Activated T-helper 17 cell treated with anti-CD3 and anti-CD28 coated beads, Interleukin-2, amount 50 U/mL, for 72 hours (primary cell): ENCODE measurements at regions not wholly inside any gene's neighbourhood (a gene's known extent, or its start where the extent isn't known, plus 50 kb on each side); places are given as distances from the start of the nearest gene placed in this dataset.

ENCODE experiments used
- ATAC-seq: fragments of 150-1000 bp; cut with Tn5 transposase; replicated peaks from 2 replicates; pipeline ENCODE4 v1.10.0; 2021; ENCODE audit warnings: mild to moderate bottlenecking, moderate library complexity
- H3K27ac Mint-ChIP-seq: one replicate; pipeline ENCODE4 v1.8.0; 2022; ENCODE audit warnings: mixed read lengths
- H3K27me3 Mint-ChIP-seq: one replicate; pipeline ENCODE4 v1.8.0; 2022; ENCODE audit warnings: mixed read lengths
- H3K36me3 Mint-ChIP-seq: one replicate; pipeline ENCODE4 v1.8.0; 2022; ENCODE audit warnings: low read depth, mild to moderate bottlenecking, mixed read lengths
- H3K4me1 Mint-ChIP-seq: one replicate; pipeline ENCODE4 v1.8.0; 2022; ENCODE audit warnings: mixed read lengths
- H3K4me3 Mint-ChIP-seq: one replicate; pipeline ENCODE4 v1.8.0; 2022; ENCODE audit warnings: mild to moderate bottlenecking, mixed read lengths
- H3K9me3 Mint-ChIP-seq: one replicate; pipeline ENCODE4 v1.8.0; 2022; ENCODE audit warnings: mixed read lengths

- no peaks in the 10 kb centered on the region for H3K4me1 Mint-ChIP-seq
- H3K4me3 Mint-ChIP-seq = no peak overlapping the region
- peaks cover 14% of the 10 kb centered on the region for H3K9me3 Mint-ChIP-seq
- no peak overlapping the region for H3K27ac Mint-ChIP-seq
- no peaks in the 10 kb centered on the region for H3K27me3 Mint-ChIP-seq
- no peaks in the 10 kb centered on the region for H3K36me3 Mint-ChIP-seq
- ATAC-seq = no peak
Measured at GRCh38 chr6:93784794-93785693, 365.7 kb upstream of the EPHA7 start.

GRCh38 chr6:93779086-93779841 is 359.9 kb upstream of the EPHA7 start:
- Mint-ChIP-seq H3K4me3 (no peak overlapping the region), H3K27ac (no peak overlapping the region), H3K27me3 (no peaks in the 10 kb centered on the region), H3K36me3 (no peaks in the 10 kb centered on the region), H3K4me1 (no peaks in the 10 kb centered on the region), H3K9me3 (peaks cover 9% of the 10 kb centered on the region)
- no peak for ATAC-seq

- no peaks in the 10 kb centered on the region for H3K36me3 Mint-ChIP-seq
- no peak overlapping the region for H3K27ac Mint-ChIP-seq
- H3K27me3 Mint-ChIP-seq = no peaks in the 10 kb centered on the region
- H3K4me1 Mint-ChIP-seq = no peaks in the 10 kb centered on the region
- ATAC-seq = no peak
- no peak overlapping the region for H3K4me3 Mint-ChIP-seq
- H3K9me3 Mint-ChIP-seq = peaks cover 5% of the 10 kb centered on the region
Measured at GRCh38 chr6:93759190-93759589, 339.8 kb upstream of the EPHA7 start.

- Mint-ChIP-seq H3K36me3 (no peaks in the 10 kb centered on the region), H3K4me3 (no peak overlapping the region), H3K27me3 (no peaks in the 10 kb centered on the region), H3K4me1 (no peaks in the 10 kb centered on the region), H3K27ac (no peak overlapping the region), H3K9me3 (no peaks in the 10 kb centered on the region)
- no peak for ATAC-seq
Measured at GRCh38 chr6:93751969-93752368, 332.6 kb upstream of the EPHA7 start.

GRCh38 chr6:93749930-93750329 is 330.6 kb upstream of the EPHA7 start:
- Mint-ChIP-seq H3K27me3 (no peaks in the 10 kb centered on the region), H3K27ac (no peak overlapping the region), H3K4me3 (no peak overlapping the region), H3K4me1 (no peaks in the 10 kb centered on the region), H3K36me3 (no peaks in the 10 kb centered on the region), H3K9me3 (no peaks in the 10 kb centered on the region)
- ATAC-seq = no peak

- Mint-ChIP-seq H3K9me3 (no peaks in the 10 kb centered on the region), H3K4me1 (no peaks in the 10 kb centered on the region), H3K27me3 (no peaks in the 10 kb centered on the region), H3K36me3 (no peaks in the 10 kb centered on the region), H3K4me3 (no peak overlapping the region), H3K27ac (no peak overlapping the region)
- ATAC-seq = no peak
Measured at GRCh38 chr6:93749191-93749590, 329.8 kb upstream of the EPHA7 start.

- Mint-ChIP-seq H3K4me3 (no peak overlapping the region), H3K9me3 (no peaks in the 10 kb centered on the region), H3K4me1 (no peaks in the 10 kb centered on the region), H3K27me3 (no peaks in the 10 kb centered on the region), H3K36me3 (no peaks in the 10 kb centered on the region), H3K27ac (no peak overlapping the region)
- ATAC-seq = no peak
Measured at GRCh38 chr6:93746892-93747291, 327.5 kb upstream of the EPHA7 start.

GRCh38 chr6:93745306-93745705 is 325.9 kb upstream of the EPHA7 start:
- Mint-ChIP-seq H3K27me3 (no peaks in the 10 kb centered on the region), H3K36me3 (no peaks in the 10 kb centered on the region), H3K27ac (no peak overlapping the region), H3K4me1 (no peaks in the 10 kb centered on the region), H3K9me3 (peaks cover 4% of the 10 kb centered on the region), H3K4me3 (no peak overlapping the region)
- no peak for ATAC-seq

GRCh38 chr6:93735099-93735498 is 315.7 kb upstream of the EPHA7 start:
- Mint-ChIP-seq H3K27me3 (no peaks in the 10 kb centered on the region), H3K4me1 (no peaks in the 10 kb centered on the region), H3K36me3 (no peaks in the 10 kb centered on the region), H3K4me3 (no peak overlapping the region), H3K9me3 (peaks cover 8% of the 10 kb centered on the region), H3K27ac (no peak overlapping the region)
- ATAC-seq = no peak

- no peaks in the 10 kb centered on the region for H3K27me3 Mint-ChIP-seq
- no peak overlapping the region for H3K27ac Mint-ChIP-seq
- H3K4me3 Mint-ChIP-seq = no peak overlapping the region
- no peaks in the 10 kb centered on the region for H3K4me1 Mint-ChIP-seq
- no peaks in the 10 kb centered on the region for H3K36me3 Mint-ChIP-seq
- no peak for ATAC-seq
- H3K9me3 Mint-ChIP-seq = peaks cover 11% of the 10 kb centered on the region
Measured at GRCh38 chr6:93731306-93731705, 311.9 kb upstream of the EPHA7 start.

GRCh38 chr6:93728150-93728549 is 308.8 kb upstream of the EPHA7 start:
- Mint-ChIP-seq H3K27me3 (no peaks in the 10 kb centered on the region), H3K4me3 (no peak overlapping the region), H3K4me1 (no peaks in the 10 kb centered on the region), H3K27ac (no peak overlapping the region), H3K36me3 (no peaks in the 10 kb centered on the region), H3K9me3 (peaks cover 8% of the 10 kb centered on the region)
- no peak for ATAC-seq

GRCh38 chr6:93727447-93727846 is 308.1 kb upstream of the EPHA7 start:
- Mint-ChIP-seq H3K36me3 (no peaks in the 10 kb centered on the region), H3K27me3 (no peaks in the 10 kb centered on the region), H3K27ac (no peak overlapping the region), H3K4me3 (no peak overlapping the region), H3K9me3 (peaks cover 8% of the 10 kb centered on the region), H3K4me1 (no peaks in the 10 kb centered on the region)
- no peak for ATAC-seq

GRCh38 chr6:93721386-93722048 is 302.2 kb upstream of the EPHA7 start:
- no peak for ATAC-seq
- Mint-ChIP-seq H3K36me3 (no peaks in the 10 kb centered on the region), H3K27me3 (no peaks in the 10 kb centered on the region), H3K9me3 (peaks cover under 1% of the 10 kb centered on the region), H3K4me3 (no peak overlapping the region), H3K4me1 (no peaks in the 10 kb centered on the region), H3K27ac (no peak overlapping the region)

- peaks cover 18% of the 10 kb centered on the region for H3K9me3 Mint-ChIP-seq
- no peaks in the 10 kb centered on the region for H3K27me3 Mint-ChIP-seq
- H3K4me1 Mint-ChIP-seq = no peaks in the 10 kb centered on the region
- no peak for ATAC-seq
- H3K27ac Mint-ChIP-seq = no peak overlapping the region
- H3K4me3 Mint-ChIP-seq = no peak overlapping the region
- no peaks in the 10 kb centered on the region for H3K36me3 Mint-ChIP-seq
Measured at GRCh38 chr6:93713974-93714373, 294.6 kb upstream of the EPHA7 start.

GRCh38 chr6:93703431-93703830 is 284.1 kb upstream of the EPHA7 start:
- no peaks in the 10 kb centered on the region for H3K4me1 Mint-ChIP-seq
- H3K36me3 Mint-ChIP-seq = no peaks in the 10 kb centered on the region
- H3K9me3 Mint-ChIP-seq = peaks cover 20% of the 10 kb centered on the region
- H3K27ac Mint-ChIP-seq = no peak overlapping the region
- no peak for ATAC-seq
- H3K27me3 Mint-ChIP-seq = no peaks in the 10 kb centered on the region
- no peak overlapping the region for H3K4me3 Mint-ChIP-seq
